SK-N-MC (cell line): ENCODE measurements at regions not wholly inside any gene's neighbourhood (a gene's known extent, or its start where the extent isn't known, plus 50 kb on each side); places are given as distances from the start of the nearest gene placed in this dataset.

ENCODE experiments used
- EZH2 ChIP-seq: fragments of 200-600 bp; sonication (generic); IDR thresholded peaks from one replicate; pipeline ENCODE4 v1.6.1; 2017; ENCODE audit warnings: antibody characterized with exemption
- FOXP2 ChIP-seq: optimal IDR thresholded peaks from 2 replicates; pipeline ENCODE3; 2011; ENCODE audit warnings: mild to moderate bottlenecking, moderate library complexity; ENCODE audit not compliant: insufficient read depth; ENCODE audit errors: extremely low read length, control extremely low read depth
- POLR2AphosphoS5 ChIP-seq: IDR thresholded peaks from 2 replicates; pipeline ENCODE4 v1.6.1; 2012; ENCODE audit warnings: mild to moderate bottlenecking, low read depth, low read length, borderline replicate concordance

- TF ChIP-seq POLR2AphosphoS5: no peak
- TF ChIP-seq FOXP2: no peak
- TF ChIP-seq EZH2: no peak
These were observed 162.1 kb downstream of the EFNB1 start for GRCh38 chrX:68990948-68991347.
